ENCODE measurements at regions not wholly inside any gene's neighbourhood (a gene's known extent, or its start where the extent isn't known, plus 50 kb on each side); places are given as distances from the start of the nearest gene placed in this dataset.

GRCh38 chr10:24000271-24000813, 208.6 kb upstream of the KIAA1217 start:
- TF ChIP-seq CTCF (tag by site-specific recombination; IDR thresholded peaks at IDR 0.05) = no peak
- no peak for TF ChIP-seq ZNF324 (tag by site-specific recombination; IDR thresholded peaks at IDR 0.05)
- no peak for TF ChIP-seq ZBTB21 (tag by site-specific recombination; IDR thresholded peaks at IDR 0.05)
- TF ChIP-seq REPIN1 (tag by site-specific recombination; IDR thresholded peaks at IDR 0.05; ENCODE audit: low read depth) = no peak
- no peak for TF ChIP-seq ZBTB26 (tag by site-specific recombination; optimal IDR thresholded peaks at IDR 0.05)
- no peak for TF ChIP-seq ZNF785 (tag by site-specific recombination; IDR thresholded peaks at IDR 0.05)
- TF ChIP-seq SETDB1 (IDR thresholded peaks at IDR 0.05; ENCODE audit: insufficient read length, low read length) = no peak
- TF ChIP-seq ATF2 (tag by site-specific recombination; IDR thresholded peaks at IDR 0.05; ENCODE audit: low read depth) = no peak
- TF ChIP-seq ZEB2 (tag by site-specific recombination; IDR thresholded peaks at IDR 0.05) = no peak

All from HEK293 (cell line).